Femur (tissue), 1 donor: ENCODE measurements at regions not wholly inside any gene's neighbourhood (a gene's known extent, or its start where the extent isn't known, plus 50 kb on each side); places are given as distances from the start of the nearest gene placed in this dataset.
"Not testable (repeated sequence)": the region's sequence is repeated elsewhere in the genome, so short reads cannot be mapped to it uniquely, and the experiment has no call there.

Source experiments
- DNase-seq: peaks from one replicate; pipeline ENCODE4 v3.0.0-alpha.2; 2017

DNA sequence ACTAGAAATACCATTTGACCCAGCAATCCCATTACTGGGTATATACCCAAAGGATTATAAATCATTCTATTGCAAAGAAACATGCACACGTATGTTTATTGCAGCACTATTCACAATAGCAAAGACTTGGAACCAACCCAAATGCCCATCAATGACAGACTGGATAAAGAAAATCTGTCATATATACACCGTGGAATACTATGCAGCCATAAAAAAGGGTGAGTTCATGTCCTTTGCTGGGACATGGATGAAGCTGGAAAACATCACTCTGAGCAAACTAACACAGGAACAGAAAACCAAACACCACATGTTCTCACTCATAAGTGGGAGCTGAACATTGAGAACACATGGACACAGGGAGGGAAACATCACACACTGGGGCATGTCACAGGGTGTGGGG is 180.7 kb upstream of the IRX4 start:
- DNase-seq = not testable (repeated sequence)

DNA sequence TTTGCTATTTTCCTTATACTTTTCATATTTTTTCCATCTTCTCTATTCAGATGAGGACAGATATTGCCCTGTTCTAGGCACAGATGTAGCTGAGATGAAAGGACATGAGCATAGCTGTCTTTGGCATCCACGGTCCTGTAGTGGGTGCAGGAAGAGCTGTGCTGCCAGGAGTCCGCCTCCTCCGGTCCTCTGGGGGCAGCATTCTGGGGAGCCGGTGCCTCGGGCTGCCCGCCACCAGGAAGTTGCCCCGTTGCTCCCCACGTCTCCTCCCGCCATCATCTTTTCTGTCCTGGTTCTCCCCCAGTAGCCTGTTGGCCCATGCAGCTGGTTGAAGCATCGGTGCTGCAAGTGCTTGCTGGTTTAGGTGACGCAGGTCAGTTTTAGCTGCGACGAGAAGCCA is 170.0 kb upstream of the IRX4 start:
- no peak for DNase-seq

DNA sequence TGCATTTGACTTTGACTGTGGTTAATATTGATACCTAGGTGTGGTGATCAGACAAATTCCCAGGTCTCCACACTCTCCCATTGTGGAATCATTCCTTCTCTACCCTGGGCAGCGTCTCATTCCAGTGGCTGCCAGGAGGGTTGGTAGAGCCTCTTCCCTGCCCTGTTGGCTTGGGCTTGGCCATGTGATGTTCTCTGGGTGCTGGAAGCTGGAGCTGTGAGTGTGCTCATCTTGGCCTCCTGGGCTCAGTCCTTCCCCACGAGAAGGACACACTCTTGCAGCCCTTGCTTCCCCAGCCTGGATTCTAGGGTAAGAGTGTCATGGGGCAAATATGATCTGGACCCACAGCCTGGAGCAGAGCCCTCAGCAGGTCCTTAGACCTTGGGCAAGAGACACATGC is 167.2 kb upstream of the IRX4 start:
- DNase-seq = no peak

DNA sequence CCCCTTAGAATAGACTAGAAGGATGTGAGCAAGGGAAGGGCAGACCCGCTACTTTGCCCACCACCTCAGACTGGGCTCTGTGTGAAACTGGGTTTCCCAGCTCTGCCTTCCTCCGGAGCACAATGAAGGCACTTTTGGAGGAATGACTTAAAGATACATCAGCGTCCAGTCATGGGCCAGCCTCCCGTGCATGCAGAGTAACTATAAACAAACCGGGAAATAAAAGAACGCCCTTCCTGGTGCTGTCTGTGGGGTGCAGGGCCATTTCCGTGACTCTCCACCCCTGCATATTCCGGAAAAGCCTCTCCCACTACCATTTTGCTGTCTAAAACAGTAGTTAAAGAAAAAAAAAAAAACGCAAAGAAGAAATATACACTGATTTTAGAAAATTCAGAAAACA is 165.9 kb upstream of the IRX4 start:
- DNase-seq = no peak

DNA sequence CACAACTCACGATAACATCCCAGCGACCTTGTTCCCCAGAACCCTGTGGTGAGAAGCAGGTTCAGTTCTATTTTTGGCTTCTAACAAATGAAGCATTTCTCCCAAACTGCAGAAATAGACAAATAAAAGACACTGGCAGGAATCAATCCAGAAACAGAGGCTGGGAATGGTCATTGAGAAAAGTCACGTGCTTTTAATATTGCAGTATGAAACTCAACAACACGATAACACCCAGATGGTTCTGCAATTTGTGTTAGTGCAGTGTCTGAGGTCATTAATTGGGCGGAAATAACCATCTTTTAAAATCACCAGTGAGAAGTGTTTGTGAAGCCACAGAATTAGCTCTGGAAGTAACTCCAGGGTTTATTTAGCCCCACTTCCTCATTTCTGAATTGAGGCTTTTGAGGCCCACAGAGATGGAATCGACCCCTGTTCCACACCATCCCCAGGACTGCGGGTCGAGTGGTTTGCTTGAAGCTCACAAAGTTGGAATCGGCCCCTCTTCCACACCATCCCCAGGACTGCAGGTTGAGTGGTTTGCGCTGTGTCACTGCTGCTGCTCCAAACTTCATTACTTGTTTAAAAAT is 164.7 kb upstream of the IRX4 start:
- no peak for DNase-seq

DNA sequence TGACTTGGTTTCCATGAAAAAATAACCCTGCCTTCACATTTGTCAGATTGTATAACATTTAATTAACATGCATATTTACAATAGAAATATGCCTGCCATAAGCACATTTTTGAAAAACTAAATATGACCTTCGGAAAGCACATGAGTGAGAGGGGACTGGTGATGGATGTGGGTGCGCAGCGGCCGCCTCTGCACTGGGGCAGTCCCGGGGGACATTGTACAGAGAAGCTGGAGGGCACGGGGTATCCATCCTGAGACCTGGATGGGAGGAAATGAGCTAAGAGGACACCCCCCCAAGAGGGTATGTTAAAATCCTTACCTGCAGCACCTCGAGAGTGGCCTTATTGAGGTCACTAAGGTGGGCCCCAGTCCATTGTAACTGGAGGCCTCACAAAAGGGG is 161.3 kb upstream of the IRX4 start:
- no peak for DNase-seq

DNA sequence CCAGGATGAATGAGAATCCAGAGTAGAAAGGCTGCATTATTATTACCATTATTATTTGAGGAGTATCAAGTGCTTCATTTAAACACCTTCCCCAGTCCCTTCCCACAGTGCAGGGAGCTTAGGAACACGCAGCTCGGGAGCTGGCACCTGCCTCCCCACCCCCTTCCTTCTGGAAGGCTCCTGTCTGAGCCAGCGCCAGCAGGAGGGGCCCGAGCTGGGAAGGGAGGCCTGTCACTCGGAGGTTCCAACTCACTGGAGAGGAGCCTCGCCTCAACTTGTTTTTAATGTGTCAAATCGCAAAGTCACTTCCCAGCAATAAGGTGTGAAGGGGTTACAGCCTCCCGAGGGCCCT is 156.4 kb upstream of the IRX4 start:
- DNase-seq = no peak

DNA sequence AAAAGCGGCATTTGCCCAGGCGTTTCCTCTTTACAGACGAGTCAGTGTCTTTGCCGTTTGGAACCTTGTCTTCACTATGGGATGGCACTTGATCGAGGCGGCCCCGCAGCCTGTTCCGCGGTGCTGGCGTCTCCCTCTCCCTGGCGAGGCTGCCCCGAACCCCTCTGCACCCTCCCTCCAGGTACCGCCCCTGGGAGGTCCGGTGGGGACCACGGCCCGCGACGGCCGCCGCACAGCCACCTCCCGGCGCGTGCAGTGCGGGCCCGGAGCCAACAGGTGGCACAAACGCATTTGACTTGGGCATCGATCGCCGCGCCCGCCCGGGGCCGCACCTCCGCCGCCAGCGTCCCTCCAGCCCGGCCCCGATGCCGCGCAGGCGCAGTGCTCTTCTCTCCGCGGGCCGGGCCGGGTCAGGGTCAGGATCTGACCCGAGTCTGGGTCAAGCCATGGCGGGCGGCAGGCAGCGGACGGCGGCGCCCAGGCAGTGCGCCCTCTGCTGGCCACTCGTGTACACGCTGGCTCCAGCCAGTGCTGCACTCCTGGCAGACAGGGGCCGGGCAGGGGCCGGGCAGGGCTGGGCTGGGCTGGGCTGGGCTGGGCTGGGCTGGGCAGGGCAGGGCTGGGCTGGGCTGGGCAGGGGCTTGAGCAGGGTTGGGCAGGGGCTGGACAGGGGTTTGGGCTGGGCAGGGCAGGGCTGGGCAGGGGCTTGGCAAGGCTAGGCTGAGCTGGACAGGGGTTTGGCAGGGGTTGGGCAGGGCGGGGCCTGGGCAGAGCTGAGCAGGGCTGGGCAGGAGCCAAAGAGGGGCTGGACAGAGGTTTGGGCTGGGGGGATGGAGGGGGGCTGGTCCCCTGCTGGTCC is 155.8 kb upstream of the IRX4 start:
- DNase-seq = peak; percentile 63

DNA sequence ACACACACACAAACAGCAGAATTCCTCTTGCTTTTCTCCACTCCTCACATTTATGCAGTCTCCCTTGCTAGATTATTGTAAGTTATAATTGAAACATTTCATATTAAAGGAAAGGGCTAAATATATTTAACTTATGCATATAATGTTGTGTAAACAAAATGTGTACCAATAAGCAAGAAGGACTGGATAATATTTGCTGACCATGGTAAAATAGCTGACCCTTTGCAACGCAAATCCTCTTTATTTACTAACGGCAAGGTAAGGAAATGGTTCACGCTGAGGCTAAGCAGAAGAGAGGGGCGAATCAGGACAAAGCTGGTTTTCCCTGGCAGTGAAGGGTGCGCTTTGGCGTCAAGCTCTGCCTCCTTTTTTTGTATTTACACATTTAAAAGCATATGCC is 154.2 kb upstream of the IRX4 start:
- DNase-seq = no peak

DNA sequence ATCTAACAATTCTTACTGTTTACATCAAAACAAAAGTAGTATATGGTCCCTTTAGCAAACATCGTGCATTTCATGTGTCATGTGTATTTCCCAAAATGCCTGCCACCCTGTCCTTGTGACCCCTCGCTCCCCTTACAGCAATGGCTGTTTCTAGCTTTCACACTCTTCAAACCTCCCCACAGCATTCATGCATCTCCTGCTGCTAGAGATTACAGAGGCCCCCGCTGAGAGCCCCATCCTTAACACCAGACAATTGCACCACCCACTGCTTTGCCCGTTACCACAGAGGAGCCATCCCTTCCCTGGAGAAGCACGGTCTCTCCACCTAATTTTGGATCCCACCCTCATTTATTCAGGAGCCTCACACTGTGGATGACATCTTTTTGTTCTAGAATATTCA is 149.7 kb upstream of the IRX4 start:
- DNase-seq = no peak

DNA sequence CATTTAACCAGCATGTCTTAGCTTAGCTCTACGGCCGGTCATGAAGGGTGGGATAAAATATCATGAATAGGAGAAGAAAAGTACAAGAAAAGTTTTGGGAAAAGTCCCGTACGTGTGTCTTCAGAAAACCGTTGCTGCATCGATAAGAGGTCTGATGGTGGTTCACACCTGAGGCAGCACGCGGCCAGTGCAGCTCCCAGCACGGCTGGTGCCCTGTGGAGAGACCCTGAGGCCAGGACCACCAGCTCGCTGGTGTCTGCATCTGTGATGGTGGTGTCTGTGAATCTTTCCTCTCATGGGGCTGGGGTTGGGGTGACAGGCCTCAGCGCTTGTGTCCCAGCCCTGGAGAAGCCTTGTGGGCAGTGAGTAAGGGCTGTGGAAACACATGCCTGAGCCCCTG is 148.9 kb upstream of the IRX4 start:
- no peak for DNase-seq

DNA sequence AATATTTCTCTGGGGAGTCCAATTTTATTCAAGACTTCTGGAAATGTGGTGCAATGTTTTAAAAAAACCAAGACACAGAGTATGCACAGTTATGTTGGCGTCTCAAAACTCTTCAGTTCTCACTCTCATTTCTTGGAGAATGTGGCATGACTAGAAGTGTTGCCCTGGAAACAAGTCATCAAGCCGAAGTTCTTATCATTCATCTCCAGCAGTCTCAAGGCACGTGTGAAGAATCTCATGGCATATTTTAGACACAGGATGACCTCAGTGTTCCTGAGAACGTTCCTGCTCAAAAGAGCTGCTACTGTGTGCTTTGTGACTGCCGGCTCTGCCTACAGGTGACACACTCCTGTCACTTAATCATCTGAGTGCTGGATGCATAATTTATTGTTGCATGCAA is 147.4 kb upstream of the IRX4 start:
- DNase-seq = no peak

DNA sequence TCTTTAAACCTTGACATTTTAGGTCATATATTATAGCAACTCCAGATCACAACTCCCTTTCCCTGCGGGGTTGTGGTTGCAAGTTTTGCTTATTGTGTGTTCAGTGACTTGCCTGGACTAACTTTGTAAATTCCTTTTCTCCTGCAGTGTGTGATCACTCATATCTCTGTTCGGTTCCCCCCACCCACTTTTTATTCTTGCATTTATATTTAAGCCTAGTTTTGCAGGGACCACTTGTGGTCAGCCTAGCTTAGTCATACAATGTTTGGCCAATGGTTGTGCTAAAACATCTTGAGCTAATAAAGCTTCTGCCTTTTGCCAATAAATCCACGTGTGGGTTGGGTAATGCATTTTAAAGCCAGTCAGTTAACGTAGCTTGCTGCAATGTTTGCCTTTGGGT is 146.5 kb upstream of the IRX4 start:
- DNase-seq = no peak

DNA sequence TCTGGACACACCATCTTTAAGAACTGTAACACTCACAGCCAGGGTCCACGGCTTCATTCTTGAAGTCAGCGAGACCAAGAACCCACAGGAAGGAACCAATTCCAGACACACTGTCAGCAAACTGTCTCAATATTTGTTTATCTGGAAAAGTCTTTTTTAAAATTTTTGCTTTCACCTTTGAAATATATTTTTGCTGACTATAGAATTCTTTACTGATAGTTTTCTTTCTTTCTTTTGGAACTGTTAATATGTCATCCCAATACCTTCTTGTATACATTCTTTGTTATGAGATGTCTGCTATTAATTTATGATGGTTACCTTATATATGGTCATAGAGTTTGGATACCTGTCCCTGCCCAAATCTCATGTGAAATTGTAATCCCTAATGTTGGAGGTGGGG is 145.1 kb upstream of the IRX4 start:
- no peak for DNase-seq

DNA sequence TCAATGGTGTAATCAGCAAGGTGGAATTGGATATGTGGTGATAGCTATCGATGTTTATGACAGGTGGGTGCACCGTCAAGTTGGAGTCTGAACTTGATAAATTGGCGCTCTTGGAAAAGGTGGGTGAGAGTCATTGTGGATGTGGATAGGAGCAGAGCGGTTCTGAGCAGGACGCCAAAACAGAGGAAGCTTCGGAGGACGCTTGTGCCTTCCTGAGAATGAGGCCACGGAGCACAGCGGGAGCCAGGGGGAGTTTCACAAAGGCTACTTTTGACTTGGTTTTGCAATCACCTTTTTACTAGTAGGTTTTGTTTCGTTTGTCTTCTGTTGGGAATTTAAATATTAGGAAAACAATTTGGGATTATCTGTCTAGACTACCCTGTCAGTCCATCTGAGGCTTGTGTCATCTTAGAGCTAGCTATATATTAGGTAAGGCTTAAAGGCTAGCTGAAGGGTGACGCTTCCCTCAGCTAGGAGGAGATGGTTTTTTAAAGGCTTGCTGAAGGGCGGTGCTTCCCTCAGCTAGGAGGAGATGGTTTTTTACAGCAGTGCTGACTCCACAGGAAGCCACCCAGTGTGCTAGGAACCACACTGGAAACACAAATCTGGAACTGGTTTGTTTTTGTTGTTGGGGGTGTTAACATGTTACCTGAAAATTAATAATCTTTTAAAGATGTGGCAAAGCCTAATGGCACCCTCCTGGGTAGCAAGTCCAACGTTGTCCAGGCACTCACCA is 142.4 kb upstream of the IRX4 start:
- DNase-seq = no peak

DNA sequence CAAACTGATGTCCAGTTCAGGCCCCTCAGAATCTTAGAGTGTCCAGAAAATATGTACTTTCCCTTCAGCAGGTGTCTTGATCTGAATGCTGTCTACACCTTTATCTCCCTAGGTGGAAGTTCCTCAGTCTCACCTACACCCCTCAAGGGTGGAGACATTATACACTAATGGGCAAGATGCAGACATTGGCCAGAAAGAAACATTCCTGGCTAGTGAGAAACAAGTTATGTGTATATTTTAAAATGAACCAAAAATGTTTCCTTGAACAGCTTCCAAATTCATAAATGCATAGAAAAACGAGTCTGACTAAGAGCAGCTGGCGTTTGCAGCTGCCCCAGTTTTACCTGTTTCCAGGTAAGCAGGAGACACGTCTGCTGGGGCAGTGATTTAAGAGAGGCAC is 140.5 kb upstream of the IRX4 start:
- DNase-seq = no peak

DNA sequence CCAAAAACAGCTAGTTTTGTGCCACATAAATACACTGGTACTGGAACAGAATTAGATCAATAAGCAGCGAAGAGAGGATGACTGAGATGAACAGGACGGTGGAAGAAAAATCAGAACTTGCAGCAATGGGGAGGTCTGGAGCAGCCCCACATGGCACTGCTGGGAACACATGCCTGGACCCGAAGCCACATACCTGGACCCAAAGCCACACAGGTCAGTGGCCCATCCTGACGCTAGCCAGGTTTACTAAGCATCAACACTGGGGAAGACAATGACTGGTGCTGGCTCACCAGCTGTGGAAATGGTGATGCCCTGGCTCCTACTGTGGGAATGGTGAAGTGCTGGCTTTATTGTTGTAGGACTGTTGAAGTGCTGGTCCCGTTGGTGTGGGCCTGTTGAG is 139.7 kb upstream of the IRX4 start:
- no peak for DNase-seq

DNA sequence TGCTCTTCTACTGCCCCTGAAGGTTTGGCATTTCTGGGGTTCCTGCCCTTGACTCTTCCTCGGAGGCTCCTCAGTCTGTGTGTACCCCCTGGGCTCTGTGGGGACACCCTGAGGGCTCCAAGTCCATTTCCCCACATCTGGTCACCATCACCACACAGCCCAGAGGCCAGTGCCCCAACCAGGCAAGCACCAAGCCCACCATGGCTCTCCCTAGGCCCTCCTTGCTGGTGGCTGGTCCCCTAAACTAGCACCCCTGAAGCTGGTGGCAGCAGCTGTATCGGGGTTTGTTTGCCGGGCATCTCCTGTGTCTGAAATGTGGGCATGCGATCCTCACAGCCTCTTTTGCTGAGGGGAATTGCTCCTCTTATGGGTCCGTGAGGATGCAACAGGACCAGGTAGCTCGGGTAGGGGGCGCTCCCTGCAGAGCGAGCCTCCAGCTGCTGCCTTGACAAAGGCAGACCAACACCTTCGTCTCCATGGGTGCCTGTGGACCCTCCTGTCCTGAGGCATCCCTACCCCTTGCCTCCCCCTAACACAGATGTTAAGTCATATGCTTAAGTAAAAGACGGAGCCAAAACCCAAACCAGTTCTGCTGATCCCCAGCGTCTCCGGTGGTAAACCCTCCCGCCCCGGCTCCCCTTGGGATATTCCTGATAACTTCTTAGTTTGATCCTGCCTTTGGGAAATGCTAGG is 138.9 kb upstream of the IRX4 start:
- no peak for DNase-seq

DNA sequence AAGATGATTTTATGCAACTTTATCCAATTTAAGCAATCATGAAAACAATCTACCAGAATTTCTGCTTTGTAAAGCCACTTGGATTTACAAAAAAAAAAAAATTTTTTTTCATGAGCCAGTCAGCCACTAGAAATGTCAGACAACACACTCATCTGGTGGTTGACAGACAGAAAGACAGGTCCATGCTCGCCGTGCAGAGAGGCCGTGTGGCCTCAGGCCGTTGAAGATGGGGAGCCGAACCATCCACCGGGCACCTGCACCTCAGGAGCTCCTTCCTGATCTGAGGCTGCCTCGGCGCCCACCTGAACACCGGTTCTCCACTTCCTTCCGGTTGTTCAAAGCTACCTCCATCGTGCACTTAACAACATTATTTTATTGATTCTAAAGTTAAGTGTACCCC is 138.0 kb upstream of the IRX4 start:
- no peak for DNase-seq

DNA sequence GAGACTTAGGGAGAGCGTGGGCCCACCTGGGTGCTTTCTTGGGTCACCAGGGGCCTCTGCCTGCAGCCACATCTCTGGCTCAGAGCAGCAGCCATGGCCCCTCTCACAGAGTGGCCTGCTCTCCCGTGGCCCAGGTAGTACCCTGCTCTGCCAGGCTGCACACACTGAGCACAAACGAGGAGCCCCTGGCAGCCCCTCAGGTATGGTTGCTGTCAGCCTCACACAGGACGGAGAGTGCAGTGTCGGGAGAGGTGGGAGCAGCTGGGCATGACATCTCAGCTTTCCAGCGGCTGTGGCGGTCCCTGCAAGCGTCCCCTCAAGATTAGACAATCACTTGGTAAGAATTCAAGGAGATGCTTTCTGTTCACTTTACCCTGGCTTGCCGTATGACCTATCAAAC is 137.0 kb upstream of the IRX4 start:
- DNase-seq = no peak

DNA sequence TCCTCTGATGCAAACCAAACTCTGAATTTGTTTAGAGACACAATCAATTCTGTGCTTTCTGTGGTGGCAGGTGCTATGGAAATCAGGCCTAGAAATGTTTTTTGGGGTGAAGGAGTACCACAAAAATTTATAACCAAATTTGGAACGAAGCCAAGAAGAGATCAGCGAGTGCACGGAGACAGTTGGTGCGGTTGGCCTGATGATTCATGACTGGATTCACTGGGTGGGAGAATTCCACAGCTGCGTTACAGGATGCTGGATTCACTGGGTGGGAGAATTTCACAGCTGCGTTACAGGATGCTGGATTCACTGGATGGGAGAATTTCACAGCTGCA is 135.6 kb upstream of the IRX4 start:
- DNase-seq = no peak

DNA sequence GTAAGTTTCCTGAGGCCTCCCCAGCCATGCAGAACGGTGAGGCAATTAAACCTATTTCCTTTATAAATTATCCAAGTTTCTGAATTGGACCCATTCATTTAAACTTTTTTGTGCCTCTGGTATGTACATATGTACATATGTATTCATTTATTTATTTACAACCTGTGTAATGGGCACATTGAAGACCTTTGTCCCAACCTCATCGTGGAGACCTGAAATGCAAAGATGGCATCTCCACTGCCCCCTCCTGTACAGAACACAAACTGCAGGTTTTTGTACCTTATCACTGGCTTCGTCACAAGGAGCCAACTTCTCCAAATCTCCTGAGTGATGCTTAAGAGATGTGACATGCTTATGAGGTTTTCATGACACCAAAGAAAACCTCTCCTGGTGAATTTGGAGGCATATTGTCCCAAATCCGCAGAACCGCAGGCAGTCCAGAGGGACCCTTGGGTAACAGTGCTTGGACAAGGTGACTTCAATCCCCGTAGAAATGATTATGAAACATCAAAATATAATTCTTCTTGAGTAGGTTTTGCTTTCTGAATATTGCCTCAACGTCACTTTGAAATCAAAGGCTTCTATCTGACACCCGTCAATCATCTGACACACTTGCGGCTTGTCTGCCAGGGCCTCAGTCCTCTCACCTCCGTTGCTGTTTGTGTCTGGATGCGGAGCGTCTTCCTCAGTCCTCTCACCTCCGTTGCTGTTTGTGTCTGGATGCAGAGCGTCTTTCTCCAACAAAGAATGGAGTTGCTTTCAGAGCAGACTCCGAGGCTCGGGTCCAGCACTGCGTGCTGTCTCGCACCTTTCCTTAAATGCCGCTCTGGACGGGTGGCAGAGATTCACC is 135.0 kb upstream of the IRX4 start:
- no peak for DNase-seq

DNA sequence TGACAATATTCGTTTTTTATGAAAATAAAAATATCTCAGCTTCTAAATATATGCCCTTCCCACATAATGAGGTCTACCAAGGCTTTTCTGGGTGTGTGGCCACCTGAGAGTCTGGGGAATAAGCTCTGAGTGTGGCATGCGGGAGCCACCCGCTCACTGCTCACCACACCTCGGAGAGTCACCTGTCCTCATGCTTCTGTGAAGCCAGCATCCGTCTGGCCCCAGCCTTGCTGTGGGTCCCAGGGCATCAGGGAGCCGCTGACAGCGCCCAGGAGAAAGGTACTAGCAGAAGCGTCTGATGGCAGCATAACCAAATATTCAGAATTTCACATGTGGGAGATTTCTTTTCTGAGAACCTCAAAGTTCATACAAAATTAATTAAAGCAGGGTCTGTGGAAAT is 133.2 kb upstream of the IRX4 start:
- DNase-seq = no peak
